ENCODE measurements at regions not wholly inside any gene's neighbourhood (a gene's known extent, or its start where the extent isn't known, plus 50 kb on each side); places are given as distances from the start of the nearest gene placed in this dataset.
"Not testable (repeated sequence)": the region's sequence is repeated elsewhere in the genome, so short reads cannot be mapped to it uniquely, and the experiment has no call there.

DNA sequence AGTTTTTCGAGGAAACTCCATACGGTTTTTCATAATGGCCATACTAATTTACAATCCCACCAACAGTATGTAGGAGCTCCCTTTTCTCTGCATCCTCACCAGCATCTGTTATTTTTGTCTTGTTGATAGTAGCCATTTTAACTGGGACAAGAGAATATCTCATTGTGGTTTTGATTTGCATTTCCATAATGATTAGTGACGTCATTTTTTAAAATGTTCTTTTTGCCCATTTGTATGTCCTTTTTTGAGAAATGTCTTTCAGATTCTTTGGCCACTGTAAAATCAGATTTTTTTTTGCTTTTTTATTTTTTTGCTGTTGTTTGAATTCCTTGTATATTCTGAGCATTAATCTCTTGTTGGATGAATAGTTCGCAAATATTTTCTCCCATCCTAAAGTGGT lies 243.9 kb downstream of the TRIML1 start:
- DNase-seq: no peak

GRCh38 chr4:188387179-188387791 lies 248.0 kb downstream of the TRIML1 start:
- DNase-seq: no peak

- not testable (repeated sequence) for DNase-seq
Measured at GRCh38 chr4:188391349-188391748, 252.1 kb downstream of the TRIML1 start.

DNA sequence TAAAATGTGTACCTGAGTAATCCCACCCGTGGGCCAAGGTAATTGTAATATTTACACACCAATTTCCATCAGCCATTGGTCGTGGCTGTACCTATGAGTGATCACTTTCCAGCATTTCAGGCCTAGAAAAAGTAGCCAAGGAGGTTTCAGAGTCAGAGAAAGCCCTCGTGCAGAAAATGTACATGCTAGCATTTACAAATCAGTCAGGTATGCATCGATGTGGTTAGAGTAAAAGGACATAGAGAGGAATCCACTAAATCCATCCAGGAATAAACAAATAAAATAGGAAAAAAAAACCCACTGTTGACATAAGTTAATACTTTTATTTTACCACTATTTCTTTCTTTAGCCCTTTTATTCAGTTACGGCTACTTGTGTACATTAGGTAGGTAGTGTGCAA lies 256.8 kb downstream of the TRIML1 start:
- DNase-seq: no peak

- DNase-seq: no peak
Measured at GRCh38 chr4:188399834-188400233, 260.6 kb downstream of the TRIML1 start.

DNA sequence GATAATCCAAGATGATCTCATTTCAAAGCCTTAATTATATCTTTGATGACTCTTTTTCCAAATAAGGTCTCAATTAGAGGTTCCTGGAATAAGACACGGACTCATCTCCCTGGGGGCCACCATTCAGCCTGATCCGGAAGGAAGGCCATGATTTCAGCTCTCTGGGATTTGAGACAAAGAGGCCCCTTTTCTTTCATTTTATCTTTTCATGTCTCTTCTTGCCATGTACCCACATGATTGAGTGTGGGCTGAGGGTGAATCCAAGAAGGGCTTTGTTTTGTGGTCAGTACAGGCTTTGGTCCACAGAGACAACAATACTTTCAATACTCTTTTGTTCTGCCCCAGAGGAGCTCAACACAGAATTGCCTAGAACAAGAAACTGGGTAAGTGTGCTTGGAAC lies 261.2 kb downstream of the TRIML1 start:
- no peak for DNase-seq

DNA sequence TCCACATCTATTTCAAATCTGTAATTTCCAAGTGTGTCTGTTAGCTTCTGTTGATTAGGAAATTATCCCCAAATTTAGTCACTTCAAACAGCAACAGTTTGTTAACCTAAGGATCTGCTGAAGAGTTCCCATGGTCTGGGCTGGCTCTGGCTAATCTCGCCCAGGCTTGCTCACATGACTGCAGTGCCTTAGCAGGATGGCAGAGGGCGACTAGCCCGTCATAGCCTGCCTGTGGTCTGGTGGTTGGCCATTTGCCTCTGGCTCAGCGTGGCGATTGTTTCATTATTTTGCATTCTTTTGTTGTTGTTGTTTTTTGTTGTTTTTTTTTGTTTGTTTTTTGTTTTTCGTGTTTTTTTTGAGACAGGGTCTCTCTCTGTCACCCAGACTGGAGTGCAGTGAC lies 264.0 kb downstream of the TRIML1 start:
- no peak for DNase-seq

- not testable (repeated sequence) for DNase-seq
Measured at GRCh38 chr4:188405071-188405835, 266.0 kb downstream of the TRIML1 start.

GRCh38 chr4:188408244-188409030 lies 269.2 kb downstream of the TRIML1 start:
- DNase-seq: no peak

DNA sequence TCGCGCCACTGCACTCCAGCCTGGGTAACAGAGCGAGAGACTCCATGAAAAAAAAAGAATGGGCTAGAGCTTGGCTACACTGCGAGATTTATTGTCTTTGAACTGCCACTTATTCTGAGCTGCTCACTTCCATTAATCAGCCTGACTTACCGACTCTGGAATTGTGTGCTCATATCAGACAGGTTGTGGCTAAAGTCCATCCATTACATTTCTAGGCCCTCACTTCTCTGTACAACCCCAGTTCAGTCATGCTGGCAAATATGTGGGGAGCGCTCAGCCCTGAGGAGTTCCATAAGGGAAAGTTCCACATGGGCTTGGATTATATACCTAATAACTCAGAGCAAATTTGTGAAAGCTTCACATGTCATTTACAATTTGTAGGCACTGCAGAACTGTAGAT lies 270.6 kb downstream of the TRIML1 start:
- no peak for DNase-seq

- no peak for DNase-seq
Measured at GRCh38 chr4:188411805-188412204, 272.6 kb downstream of the TRIML1 start.

- no peak for DNase-seq
Measured at GRCh38 chr4:188412499-188412898, 273.3 kb downstream of the TRIML1 start.

- no peak for DNase-seq
Measured at GRCh38 chr4:188414441-188414840, 275.2 kb downstream of the TRIML1 start.

GRCh38 chr4:188417181-188417580 lies 277.9 kb downstream of the TRIML1 start:
- peak; percentile 53 for DNase-seq

GRCh38 chr4:188423039-188423438 lies 283.8 kb downstream of the TRIML1 start:
- DNase-seq: no peak

- DNase-seq: no peak
Measured at GRCh38 chr4:188428935-188429334, 289.7 kb downstream of the TRIML1 start.

DNA sequence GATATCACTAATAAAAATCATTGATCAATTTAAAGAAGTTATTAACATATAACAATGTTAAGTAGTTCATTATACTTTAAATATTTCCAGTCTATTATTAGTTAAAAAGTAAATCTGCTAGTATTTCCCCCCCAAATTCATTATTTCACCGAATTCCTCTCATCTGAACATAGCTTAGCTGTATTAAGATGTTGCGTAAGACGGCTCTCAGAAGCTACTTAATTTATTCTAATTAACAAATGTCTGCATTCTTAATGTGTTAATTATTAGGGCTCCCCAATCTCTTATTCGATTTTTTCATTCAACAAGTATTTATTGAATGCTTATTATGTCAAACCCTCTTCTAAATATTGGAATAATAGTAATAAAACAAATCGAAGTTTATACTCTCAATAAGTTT lies 290.7 kb downstream of the TRIML1 start:
- DNase-seq: no peak

DNA sequence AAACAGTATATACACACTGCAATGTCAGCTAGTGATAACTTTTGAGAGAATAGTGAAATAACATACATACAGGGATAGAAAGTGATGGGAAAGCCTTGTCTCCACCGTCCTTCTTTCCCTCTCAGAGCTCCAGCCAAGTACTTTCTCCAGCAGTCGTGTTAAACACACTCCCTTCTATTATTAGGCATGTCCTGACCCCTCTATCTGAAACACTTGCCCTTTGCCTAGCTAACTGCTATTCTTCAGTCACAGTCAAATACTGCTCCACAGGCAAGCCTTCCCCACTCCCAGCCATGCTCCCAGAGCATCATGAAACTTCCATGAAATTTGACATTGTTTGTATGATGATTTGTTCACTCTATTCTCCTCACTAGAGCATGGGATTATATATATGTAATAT lies 291.1 kb downstream of the TRIML1 start:
- no peak for DNase-seq

- no peak for DNase-seq
Measured at GRCh38 chr4:188432328-188432727, 293.1 kb downstream of the TRIML1 start.

GRCh38 chr4:188433741-188434315 lies 294.6 kb downstream of the TRIML1 start:
- no peak for DNase-seq

- no peak for DNase-seq
Measured at GRCh38 chr4:188434643-188435042, 295.4 kb downstream of the TRIML1 start.

DNA sequence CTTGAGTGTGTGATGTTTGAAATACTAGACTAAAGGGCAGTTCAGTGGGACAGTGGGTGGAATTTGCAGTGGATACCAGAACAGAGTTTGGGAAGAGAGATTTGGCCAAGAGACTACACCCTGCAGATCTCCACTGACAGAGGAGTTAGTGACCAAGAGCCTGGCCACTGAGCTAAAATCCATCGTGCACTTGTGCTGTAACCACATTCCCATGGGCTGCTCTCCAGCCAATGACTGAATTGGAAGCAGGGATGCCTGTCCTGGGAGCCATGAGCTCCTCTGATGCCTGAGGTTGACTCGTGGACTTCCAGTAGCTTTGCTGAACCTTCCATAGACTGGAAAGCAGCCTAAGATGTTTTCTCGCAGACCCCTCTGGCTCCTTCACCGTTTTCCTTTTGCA lies 296.1 kb downstream of the TRIML1 start:
- no peak for DNase-seq

GRCh38 chr4:188437535-188437934 lies 298.3 kb downstream of the TRIML1 start:
- no peak for DNase-seq

Measured in NCI-H1694 treated with DMSO at 0.1 percent for 48 hours (cell line).